ENCODE measurements at regions not wholly inside any gene's neighbourhood (a gene's known extent, or its start where the extent isn't known, plus 50 kb on each side); places are given as distances from the start of the nearest gene placed in this dataset.

- no peak for TF ChIP-seq CTCF (IDR thresholded peaks at IDR 0.05)
- TF ChIP-seq ZFX (IDR thresholded peaks at IDR 0.05; ENCODE audit: borderline replicate concordance), result no peak
Observed at GRCh38 chr4:32119907-32120306, 1399.7 kb downstream of the PCDH7 start.

All from 22Rv1 (cell line).